Activated B cell treated with CpG ODN at 0.5 μM for 24 hours (primary cell): ENCODE measurements at regions not wholly inside any gene's neighbourhood (a gene's known extent, or its start where the extent isn't known, plus 50 kb on each side); places are given as distances from the start of the nearest gene placed in this dataset.

ENCODE experiments used
- ATAC-seq: fragments of 200-7000 bp; cut with Tn5 transposase; one replicate; pipeline ENCODE4 v1.10.0; 2021; ENCODE audit warnings: low read depth, mild to moderate bottlenecking, moderate library complexity
- CTCF ChIA-PET: fragments of 350-600 bp; sonication (Branson Sonifier 250); formaldehyde crosslinking; loops from one replicate; lab custom pipeline; 2021; ENCODE audit warnings: antibody characterized with exemption; lab: Charles Lee
- POLR2A ChIA-PET: fragments of 350-600 bp; sonication (Branson Sonifier 250); formaldehyde crosslinking; loops from one replicate; lab custom pipeline; 2021; ENCODE audit warnings: antibody characterized with exemption; lab: Charles Lee
- DNase-seq: peaks from one replicate; pipeline ENCODE4 v3.0.0; 2022
- H3K27ac Mint-ChIP-seq: one replicate; pipeline ENCODE4 v1.8.0; 2020; ENCODE audit warnings: mixed read lengths
- H3K27me3 Mint-ChIP-seq: one replicate; pipeline ENCODE4 v1.8.0; 2021; ENCODE audit warnings: mixed read lengths
- H3K36me3 Mint-ChIP-seq: one replicate; pipeline ENCODE4 v1.8.0; 2021; ENCODE audit warnings: low read depth, mixed read lengths
- H3K4me1 Mint-ChIP-seq: one replicate; pipeline ENCODE4 v1.8.0; 2021; ENCODE audit warnings: mixed read lengths
- H3K4me3 Mint-ChIP-seq: one replicate; pipeline ENCODE4 v1.8.0; 2020; ENCODE audit warnings: mild to moderate bottlenecking, mixed read lengths
- H3K9me3 Mint-ChIP-seq: one replicate; pipeline ENCODE4 v1.8.0; 2020; ENCODE audit warnings: mixed read lengths
- intact Hi-C: fragments of 100-400 bp; cut with micrococcal nuclease; formaldehyde crosslinking; loops from one replicate; pipeline ENCODE4 v1.15.1; 2024
- TF ChIP-seq, protein P1 (sequence below): fragments of 200-600 bp; IDR thresholded peaks from one replicate; pipeline ENCODE4 v1.8.0; 2022; ENCODE audit warnings: antibody characterized with exemption, mild to moderate bottlenecking

DNA sequence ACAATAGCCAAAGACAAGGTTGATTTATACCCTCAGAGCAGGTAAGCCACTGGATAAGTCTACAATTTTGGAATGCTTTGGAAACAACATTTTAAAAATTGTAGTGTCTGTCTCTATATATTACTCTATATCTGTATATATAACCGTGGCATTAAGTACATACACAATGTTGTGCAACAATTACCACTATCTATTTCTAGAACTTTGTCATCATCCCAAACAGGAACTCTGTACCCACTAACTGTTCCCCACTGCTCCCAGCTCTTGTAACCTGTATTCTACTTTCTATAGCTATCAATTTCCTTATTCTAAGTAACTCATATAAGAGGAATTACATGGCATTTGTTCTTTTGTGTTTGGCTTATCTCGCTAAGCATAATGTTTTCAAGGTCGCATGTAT lies 78.2 kb upstream of the ASCC3 start:
- no peaks in the 10 kb centered on the region for H3K9me3 Mint-ChIP-seq
- no peaks in the 10 kb centered on the region for H3K36me3 Mint-ChIP-seq
- intact Hi-C loops = no loop called here
- TF ChIP-seq, protein P1, sequence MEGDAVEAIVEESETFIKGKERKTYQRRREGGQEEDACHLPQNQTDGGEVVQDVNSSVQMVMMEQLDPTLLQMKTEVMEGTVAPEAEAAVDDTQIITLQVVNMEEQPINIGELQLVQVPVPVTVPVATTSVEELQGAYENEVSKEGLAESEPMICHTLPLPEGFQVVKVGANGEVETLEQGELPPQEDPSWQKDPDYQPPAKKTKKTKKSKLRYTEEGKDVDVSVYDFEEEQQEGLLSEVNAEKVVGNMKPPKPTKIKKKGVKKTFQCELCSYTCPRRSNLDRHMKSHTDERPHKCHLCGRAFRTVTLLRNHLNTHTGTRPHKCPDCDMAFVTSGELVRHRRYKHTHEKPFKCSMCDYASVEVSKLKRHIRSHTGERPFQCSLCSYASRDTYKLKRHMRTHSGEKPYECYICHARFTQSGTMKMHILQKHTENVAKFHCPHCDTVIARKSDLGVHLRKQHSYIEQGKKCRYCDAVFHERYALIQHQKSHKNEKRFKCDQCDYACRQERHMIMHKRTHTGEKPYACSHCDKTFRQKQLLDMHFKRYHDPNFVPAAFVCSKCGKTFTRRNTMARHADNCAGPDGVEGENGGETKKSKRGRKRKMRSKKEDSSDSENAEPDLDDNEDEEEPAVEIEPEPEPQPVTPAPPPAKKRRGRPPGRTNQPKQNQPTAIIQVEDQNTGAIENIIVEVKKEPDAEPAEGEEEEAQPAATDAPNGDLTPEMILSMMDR = no peak
- DNase-seq (no peak), ATAC-seq (no peak)
- H3K27ac Mint-ChIP-seq = no peak overlapping the region
- ChIA-PET CTCF (no interaction called here), POLR2A (no interaction called here)
- H3K4me1 Mint-ChIP-seq = no peaks in the 10 kb centered on the region
- no peak overlapping the region for H3K4me3 Mint-ChIP-seq
- H3K27me3 Mint-ChIP-seq = no peaks in the 10 kb centered on the region

DNA sequence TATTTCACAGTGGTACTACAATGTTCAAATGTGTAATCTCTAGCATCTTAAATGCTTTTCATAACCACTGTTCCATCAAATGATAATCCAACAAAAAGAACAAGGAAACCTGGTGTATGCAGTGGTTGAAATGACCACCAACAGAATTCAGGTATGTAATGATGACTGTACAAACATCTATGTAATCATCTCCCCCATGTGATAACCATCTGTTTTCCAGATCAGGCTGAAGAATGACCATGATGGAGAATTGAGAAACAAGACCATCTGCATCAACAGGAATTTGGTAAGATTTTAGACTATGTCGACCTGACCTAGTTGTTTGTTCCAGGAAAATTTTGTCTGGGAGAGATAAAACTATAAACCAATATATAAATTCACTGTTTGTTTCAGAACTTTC lies 81.3 kb upstream of the ASCC3 start:
- POLR2A ChIA-PET = no interaction called here
- Mint-ChIP-seq H3K27me3 (no peaks in the 10 kb centered on the region), H3K36me3 (no peaks in the 10 kb centered on the region), H3K9me3 (no peaks in the 10 kb centered on the region), H3K27ac (no peak overlapping the region), H3K4me3 (no peak overlapping the region), H3K4me1 (no peaks in the 10 kb centered on the region)
- ATAC-seq (no peak), DNase-seq (no peak)
- CTCF ChIA-PET = no interaction called here
- TF ChIP-seq, protein P1 = no peak
- intact Hi-C loops = no loop called here

DNA sequence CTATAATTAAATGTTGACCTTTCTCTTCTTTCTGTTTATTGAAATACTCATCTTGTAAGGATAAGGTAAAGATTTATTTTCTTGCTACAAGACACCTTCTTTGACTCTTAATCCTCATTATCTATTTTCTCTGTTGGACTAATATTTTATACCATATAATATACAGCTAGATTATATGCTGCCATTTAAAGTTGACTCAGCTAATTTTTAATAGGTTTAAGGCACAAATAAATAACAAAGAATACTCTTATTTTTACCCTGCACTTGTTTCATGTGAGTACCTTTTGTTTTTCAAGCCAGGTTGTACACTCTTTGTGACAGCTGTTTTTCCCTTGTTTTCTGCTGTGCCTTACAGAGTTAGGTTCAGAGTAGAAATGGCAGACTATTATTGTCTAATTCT lies 83.9 kb upstream of the ASCC3 start:
- TF ChIP-seq, protein P1 = no peak
- H3K9me3 Mint-ChIP-seq = no peaks in the 10 kb centered on the region
- intact Hi-C loops = no loop called here
- ChIA-PET CTCF (no interaction called here), POLR2A (no interaction called here)
- no peak overlapping the region for H3K27ac Mint-ChIP-seq
- H3K4me1 Mint-ChIP-seq = no peaks in the 10 kb centered on the region
- no peak overlapping the region for H3K4me3 Mint-ChIP-seq
- DNase-seq (no peak), ATAC-seq (no peak)
- no peaks in the 10 kb centered on the region for H3K36me3 Mint-ChIP-seq
- H3K27me3 Mint-ChIP-seq = peaks cover 5% of the 10 kb centered on the region

DNA sequence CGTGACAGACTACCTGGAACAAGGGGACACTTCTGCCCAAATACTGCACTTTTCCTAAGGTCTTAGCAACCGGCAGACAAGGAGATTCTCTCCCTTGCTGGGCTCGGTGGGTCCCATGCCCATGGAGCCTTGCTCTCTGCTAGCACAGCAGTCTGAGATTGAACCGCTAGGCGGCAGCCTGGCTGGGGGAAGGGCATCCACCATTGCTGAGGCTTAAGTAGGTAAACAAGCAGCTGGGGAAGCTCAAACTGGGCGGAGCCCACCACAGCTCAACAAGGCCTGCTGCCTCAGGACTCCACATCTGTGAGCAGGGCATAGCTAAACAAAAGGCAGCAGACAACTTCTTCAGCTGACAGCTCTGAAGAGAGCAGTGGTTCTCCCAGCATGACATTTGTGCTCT lies 87.8 kb upstream of the ASCC3 start:
- ATAC-seq (no peak), DNase-seq (no peak)
- no peak overlapping the region for H3K27ac Mint-ChIP-seq
- TF ChIP-seq, protein P1 = no peak
- no peaks in the 10 kb centered on the region for H3K4me1 Mint-ChIP-seq
- peaks cover 5% of the 10 kb centered on the region for H3K27me3 Mint-ChIP-seq
- intact Hi-C loops = no loop called here
- no peaks in the 10 kb centered on the region for H3K36me3 Mint-ChIP-seq
- ChIA-PET CTCF (no interaction called here), POLR2A (no interaction called here)
- no peak overlapping the region for H3K4me3 Mint-ChIP-seq
- H3K9me3 Mint-ChIP-seq = peaks cover 7% of the 10 kb centered on the region

DNA sequence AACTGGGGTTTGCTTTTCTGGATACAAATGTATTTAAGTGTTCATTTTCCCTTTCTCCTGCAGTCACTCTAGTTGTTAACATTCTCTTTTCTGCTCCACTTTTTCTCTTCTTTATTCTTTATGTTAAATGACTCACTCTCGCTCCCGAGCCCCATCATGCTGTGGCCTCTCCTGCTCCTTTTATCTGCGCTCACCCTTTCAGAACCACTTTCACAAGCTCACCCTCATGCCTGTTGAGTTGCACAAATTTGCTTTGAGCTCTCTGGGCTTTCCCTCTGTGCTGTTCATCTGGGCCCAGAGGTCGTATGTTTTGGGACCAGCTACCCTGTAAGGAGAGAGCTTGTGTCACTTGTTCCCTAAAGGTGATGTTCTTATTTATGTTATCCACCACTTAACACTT lies 98.1 kb upstream of the ASCC3 start:
- ATAC-seq = no peak

More for the DNA sequence above, 98.1 kb upstream of the ASCC3 start:
- Mint-ChIP-seq H3K4me3 (no peak overlapping the region), H3K27ac (no peak overlapping the region), H3K4me1 (no peaks in the 10 kb centered on the region), H3K36me3 (no peaks in the 10 kb centered on the region), H3K9me3 (peaks cover 4% of the 10 kb centered on the region), H3K27me3 (no peaks in the 10 kb centered on the region)
- CTCF ChIA-PET = no interaction called here
- TF ChIP-seq, protein P1 = no peak
- no peak for DNase-seq
- intact Hi-C loops = no loop called here
- POLR2A ChIA-PET = no interaction called here
